ENCODE measurements at regions not wholly inside any gene's neighbourhood (a gene's known extent, or its start where the extent isn't known, plus 50 kb on each side); places are given as distances from the start of the nearest gene placed in this dataset.

GRCh38 chr20:39751557-39752137, 789.5 kb downstream of the DHX35 start:
- TF ChIP-seq CTCF (IDR thresholded peaks at IDR 0.05) (no peak), POLR2A (IDR thresholded peaks at IDR 0.05) (no peak)
